DMS114 treated with DMSO at 0.1 percent for 48 hours (cell line): ENCODE measurements at regions not wholly inside any gene's neighbourhood (a gene's known extent, or its start where the extent isn't known, plus 50 kb on each side); places are given as distances from the start of the nearest gene placed in this dataset.

Experiments used
- DNase-seq: peaks from one replicate; lab custom pipeline; 2025; ENCODE audit not compliant: unreplicated experiment; lab: John Stamatoyannopoulos, UW

GRCh38 chr9:78596346-78596745 is 299.4 kb downstream of the PSAT1 start:
- DNase-seq, result no peak

DNA sequence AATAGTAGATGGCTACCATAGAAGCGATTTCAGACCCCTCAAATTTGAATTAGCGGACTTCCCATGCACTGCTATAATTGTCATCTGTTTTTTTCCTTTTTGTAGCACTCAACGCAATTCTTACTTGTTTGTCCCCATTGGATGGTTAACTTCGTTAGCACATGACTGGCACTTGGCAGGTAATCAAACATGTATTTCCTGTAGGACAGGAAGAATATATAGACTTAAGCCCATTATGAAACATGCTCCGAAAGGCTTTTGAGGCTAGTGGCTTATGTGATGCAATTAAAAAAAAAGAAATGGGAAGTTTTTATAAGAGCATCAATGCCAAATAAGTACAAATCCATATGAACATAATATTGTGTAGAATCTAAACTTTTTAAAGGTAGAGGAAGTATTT is 301.2 kb downstream of the PSAT1 start:
- no peak for DNase-seq

DNA sequence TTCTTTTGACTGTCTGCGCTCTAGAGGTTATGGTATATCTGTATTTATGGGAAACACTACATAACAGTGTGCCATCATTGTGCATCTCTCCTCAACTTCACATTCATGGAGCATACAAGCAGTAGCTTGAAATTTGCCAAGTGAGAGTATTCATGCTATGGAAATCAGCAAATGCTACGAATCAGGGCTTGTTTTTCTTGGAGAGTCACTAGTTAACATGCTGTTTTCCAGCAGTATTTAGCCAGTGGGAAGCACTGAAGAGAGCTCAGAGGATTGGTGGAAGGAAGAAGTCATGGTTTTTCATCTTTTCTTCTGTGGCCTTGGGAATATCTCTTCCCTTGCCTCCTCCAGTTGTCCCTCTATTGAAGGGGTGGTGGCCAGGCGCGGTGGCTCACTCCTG is 303.0 kb downstream of the PSAT1 start:
- DNase-seq, result no peak

DNA sequence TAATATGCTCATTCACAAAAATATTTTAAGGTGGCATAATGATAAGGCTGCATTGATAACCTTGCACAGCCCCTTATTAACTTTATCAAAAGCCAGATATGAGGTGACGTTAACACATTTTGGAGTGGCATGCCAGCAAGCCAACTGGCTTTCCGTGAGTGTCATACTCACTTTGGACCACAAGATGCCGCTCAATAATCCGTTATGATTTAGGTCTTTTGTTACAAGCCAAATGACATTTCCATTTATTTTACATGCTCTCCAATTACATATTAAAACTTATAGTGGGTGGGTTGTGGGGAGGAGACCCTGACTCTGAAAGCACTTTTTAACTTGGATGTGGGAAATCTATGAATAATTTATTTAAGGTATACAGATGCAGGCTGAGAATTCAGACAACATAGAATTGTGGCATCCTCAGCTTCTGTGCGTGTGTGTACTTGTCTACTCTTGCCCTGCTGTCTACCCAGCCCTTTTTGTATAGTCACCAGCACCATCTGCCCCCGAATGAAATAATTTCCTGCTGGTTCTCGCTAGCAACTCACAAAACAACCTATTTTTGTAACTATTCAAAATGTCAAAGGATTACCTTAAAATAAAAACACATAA is 305.1 kb downstream of the PSAT1 start:
- DNase-seq, result peak; percentile 23

DNA sequence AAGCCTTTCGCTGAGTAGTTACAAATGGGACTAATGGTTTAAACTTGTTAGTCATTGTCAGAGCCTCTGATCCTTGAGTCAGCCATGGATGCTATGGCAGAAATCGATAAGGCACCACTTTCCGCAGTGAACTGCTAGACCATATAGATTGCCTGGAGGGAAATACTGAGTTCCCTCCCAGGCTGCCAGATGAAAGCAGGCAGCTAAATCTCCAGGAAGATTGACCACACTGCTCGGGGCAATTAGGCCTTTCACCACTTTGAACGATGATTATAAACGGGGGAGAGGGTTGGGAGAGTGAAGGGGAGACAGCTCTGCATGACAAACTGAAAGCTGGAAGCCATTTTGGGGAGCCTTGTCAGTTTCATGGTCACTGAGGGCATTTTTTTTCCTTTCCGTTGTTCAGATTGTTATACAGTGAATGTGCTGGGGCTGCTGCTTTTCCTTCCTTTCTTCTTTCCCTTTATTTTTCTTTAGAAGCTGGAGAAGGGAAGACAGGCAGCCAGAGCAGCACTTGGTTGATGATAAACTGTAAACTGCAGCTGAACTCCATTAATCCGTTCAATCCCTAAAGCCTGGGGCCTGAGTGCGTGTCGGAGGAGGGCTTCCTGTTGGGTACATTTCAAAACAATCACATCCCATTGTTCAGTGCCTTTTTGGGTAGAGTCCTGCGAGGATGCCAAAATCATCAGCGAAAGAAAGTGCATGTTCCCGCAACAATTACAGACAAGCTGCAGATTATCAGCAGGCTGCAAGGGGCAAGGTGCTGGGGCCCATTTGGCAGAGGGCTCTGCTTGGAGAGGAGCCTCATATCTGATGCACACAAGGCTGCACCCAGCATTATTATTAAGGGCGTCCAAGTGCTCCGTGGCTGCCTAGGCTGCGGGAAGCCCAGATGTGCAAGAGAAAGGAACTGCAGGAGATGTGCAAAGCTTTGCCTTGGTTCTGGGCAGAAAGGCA is 308.4 kb downstream of the PSAT1 start:
- DNase-seq, result no peak

GRCh38 chr9:78606001-78606379 is 309.1 kb downstream of the PSAT1 start:
- no peak for DNase-seq

- no peak for DNase-seq
These were observed 310.9 kb downstream of the PSAT1 start for GRCh38 chr9:78607853-78608252.

GRCh38 chr9:78609450-78609849 is 312.5 kb downstream of the PSAT1 start:
- DNase-seq, result no peak

DNA sequence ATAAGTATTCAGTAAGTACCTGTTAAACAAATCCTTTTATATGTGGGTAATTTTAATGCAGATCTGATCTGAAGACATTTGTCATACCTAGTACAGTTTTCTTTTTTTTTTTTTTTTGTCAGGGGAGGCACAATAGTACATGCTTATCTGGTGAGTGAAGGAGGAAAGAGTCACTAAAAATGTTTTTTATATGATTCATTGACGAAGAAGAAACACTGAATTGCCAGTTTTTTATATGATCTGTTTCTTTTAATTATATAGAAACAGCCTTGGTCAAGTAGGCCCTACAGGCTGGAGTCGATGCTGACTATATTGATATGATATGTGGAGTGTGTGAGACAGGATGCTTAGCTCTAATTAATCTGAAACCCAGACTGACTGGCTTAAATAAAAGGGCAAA is 315.2 kb downstream of the PSAT1 start:
- no peak for DNase-seq

GRCh38 chr9:78613006-78613405 is 316.1 kb downstream of the PSAT1 start:
- DNase-seq, result no peak

DNA sequence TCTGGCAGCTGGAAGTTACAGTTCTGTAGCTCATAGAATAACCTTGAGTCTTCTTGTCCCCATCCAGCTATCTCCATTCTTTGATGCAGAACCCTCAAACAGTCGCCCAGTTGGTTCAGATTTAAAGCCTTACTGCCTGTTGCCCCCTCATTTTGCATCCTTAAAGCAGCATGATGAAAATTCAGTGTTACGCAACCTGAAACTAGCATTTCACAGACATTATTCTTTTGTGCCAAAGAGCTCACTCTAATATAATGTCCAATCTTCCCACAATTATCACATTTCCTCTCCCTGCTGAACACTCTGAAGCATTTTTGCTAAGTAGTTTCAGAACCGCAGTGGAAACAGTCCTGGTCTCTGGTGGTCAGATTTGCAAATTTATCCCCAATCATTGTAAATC is 318.0 kb downstream of the PSAT1 start:
- no peak for DNase-seq

DNA sequence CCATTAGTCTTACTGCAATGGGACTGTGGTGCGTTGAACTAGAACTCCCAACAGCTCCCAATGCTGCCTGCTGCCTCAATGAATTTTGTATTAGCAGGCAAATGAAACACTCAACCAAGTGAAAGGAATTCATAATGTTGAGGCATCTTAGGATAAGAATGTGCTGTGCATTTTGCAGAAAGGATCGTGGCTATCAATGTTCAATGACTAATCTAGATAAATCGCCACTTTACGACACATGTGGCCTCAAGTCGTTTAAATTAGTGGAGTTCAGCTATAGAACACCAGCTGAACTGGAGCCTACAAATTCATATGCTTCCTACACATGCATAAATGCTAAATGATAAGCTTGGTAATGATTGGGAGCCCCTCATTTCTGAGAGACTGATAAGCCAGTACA is 318.4 kb downstream of the PSAT1 start:
- no peak for DNase-seq

- no peak for DNase-seq
These were observed 321.8 kb downstream of the PSAT1 start for GRCh38 chr9:78618735-78619134.

DNA sequence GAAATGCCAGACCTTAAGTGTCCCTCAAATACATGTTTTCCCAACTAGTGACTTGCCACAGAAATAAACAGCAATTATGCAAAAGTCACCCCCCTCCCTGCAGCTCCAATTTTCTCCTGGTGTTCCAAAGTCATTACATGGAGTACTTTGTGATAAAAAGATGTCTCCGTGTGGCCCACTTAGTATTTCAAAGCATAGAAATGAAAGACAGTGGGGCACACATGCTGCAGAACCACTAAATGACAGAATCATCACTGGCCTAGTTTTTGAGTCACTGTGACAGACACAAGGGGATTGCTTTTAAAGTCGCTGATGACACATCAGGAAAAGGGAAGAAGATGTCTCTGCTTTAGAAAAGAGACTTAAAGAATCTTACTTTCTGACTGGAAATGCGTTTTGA is 323.4 kb downstream of the PSAT1 start:
- no peak for DNase-seq

DNA sequence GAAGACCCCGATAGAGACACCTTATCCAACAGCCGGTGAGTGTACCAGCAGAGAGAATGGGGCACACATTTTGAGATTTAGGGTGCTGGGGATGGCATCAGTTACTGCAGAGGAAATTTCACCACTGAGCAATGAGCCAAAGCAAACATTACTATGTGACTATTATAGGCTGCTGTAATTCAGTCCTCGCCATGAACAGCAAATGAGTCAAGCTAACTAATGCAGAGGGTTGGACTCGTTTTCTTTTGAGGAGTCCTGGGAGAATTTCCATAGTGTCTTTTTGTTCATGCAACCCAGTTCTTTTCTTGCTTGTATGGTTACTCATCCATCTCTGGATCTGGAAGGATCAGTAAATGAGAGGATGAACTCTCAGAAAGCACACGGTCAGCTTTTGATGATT is 323.8 kb downstream of the PSAT1 start:
- DNase-seq, result no peak

- DNase-seq, result no peak
These were observed 325.2 kb downstream of the PSAT1 start for GRCh38 chr9:78622126-78622525.

DNA sequence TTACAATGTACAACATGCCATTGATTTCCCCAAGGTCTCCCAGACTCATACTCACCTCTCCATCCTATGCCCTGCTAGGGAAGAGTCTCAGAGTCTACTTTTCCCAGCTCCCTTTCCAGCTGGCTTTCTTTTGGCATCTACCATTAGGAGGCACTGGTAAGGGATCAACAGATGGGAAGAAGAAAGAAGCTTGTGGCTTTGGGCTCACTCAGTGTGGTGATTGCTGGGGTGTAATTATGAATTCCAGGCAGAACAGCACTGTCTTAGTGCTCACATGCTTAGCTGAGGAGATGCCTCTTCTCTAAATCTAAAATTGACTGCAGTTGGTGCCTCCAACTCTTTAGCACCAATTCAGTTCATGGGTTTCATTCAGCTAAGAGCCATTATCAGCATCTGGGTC is 330.0 kb downstream of the PSAT1 start:
- no peak for DNase-seq

GRCh38 chr9:78630966-78631365 is 334.0 kb downstream of the PSAT1 start:
- DNase-seq, result no peak

DNA sequence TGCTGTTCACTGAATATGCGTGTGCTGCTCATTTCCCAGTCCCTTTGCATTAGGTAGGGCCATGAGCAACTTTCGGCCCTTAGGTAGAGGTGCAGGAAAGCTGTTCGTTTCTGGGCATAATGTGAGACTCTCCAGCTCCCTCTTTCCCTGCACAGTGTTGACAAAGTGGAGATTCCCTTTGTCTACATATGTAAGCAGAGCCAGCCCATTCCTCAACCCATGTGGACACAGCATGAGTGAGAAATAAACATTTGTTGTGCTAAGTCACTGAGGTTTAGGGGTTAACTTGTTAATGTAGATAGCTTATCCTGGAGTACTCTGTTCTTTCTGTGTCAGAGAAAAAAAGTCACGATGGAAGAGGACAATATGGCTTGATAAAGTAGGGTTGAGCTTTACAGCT is 343.8 kb downstream of the PSAT1 start:
- DNase-seq, result no peak

DNA sequence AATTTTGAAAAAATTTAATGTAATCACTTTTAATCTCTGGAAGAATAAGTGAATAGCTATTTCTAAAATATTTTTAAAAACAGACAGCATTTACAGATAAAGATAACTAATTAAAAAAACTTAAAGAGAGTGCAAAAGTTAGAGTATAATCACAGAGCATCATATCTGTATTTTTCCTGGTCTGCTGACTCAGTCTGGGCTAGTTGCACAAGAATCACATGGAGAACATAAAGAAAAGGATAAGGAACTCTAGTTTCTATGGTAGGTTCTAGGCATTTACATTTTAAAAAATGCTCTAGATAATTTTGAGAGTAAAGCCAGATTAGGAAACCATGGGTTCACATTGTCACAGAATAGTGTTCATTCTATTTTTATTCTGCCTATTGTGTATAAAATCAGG is 347.4 kb downstream of the PSAT1 start:
- no peak for DNase-seq

GRCh38 chr9:78654324-78654723 is 357.4 kb downstream of the PSAT1 start:
- no peak for DNase-seq

- no peak for DNase-seq
These were observed 366.4 kb downstream of the PSAT1 start for GRCh38 chr9:78663369-78663768.

DNA sequence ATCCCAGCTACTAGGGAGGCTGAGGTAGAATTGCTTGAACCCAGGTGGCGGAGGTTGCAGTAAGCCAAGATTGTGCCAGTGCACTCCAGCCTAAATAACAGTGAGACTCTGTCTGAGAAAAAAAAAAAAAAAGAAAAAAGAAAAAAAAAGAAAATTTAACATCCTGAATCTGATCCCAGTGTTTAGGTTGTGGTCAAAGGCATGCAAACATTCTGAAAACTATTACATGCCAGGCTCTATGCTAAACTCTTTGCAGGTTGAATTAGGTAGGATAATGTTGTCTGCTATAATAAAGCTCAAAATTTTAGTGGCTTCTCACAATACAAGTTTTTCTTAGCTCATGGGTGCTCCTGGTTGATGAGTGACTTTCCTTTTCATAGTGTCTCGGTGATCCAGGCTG is 367.4 kb downstream of the PSAT1 start:
- DNase-seq, result no peak
